WI38 (cell line): ENCODE measurements at regions not wholly inside any gene's neighbourhood (a gene's known extent, or its start where the extent isn't known, plus 50 kb on each side); places are given as distances from the start of the nearest gene placed in this dataset.

Experiments used
- H3K4me3 ChIP-seq: 2 replicates; pipeline ENCODE4 v1.5.1; 2011; ENCODE audit warnings: low read depth, mild to moderate bottlenecking, control low read depth, low read length
- CTCF ChIP-seq: IDR thresholded peaks from 2 replicates; pipeline ENCODE4 v1.5.1; 2012; ENCODE audit warnings: low read depth, mild to moderate bottlenecking, control low read depth, low read length

GRCh38 chr20:48416002-48416401, 411.8 kb downstream of the PREX1 start:
- no peak overlapping the region for H3K4me3 ChIP-seq
- no peak for TF ChIP-seq CTCF

GRCh38 chr20:48414786-48415185, 413.0 kb downstream of the PREX1 start:
- no peak for TF ChIP-seq CTCF
- H3K4me3 ChIP-seq = no peak overlapping the region

GRCh38 chr20:48411919-48412522, 415.8 kb downstream of the PREX1 start:
- TF ChIP-seq CTCF = no peak
- H3K4me3 ChIP-seq = no peak overlapping the region

GRCh38 chr20:48411245-48411644, 416.6 kb downstream of the PREX1 start:
- TF ChIP-seq CTCF = no peak
- no peak overlapping the region for H3K4me3 ChIP-seq

DNA sequence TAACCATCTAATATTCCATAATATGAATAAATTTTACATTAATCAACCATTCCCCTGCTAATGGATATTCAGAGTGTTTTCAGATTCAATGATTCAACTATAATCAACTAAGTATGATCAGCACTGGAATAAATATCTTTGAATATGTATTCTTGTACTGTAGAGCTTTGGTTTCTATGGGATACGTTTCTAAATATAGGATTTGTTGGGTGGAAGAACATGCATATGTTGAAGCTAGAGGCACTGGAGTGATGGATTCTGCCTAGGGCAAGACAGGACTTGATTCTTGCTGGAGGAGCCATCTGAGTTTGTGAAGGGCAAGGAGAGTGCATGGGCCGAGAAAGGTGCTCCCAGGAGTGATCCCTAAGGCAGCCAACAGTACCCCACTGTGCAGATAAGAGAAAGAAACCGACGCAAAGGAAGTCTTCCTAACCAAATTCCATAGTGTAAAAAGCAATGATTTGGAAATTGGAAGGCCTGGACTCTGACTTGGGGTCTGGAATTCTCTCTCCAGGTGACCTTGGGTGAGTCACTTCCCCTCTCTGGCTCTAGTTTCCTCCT, 418.7 kb downstream of the PREX1 start:
- H3K4me3 ChIP-seq = no peak overlapping the region
- TF ChIP-seq CTCF = no peak

DNA sequence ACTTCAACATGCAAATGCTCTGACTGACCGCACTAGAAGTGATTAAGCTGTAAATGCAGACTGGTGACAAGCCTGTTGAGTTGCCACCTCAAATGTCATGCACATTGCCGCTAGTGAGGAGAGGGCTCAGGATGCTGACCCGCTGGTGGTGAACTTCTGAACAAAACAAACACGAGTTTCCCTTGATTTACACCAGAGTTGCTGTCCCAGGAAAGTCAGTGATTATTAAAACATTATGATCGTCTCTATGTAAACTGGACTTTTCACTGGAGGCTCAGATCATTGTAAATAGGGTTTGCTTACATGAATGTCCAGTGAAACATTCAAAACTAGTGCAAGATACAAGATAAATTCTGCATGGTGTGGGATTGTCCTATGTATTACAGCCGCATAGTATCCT, 420.1 kb downstream of the PREX1 start:
- no peak for TF ChIP-seq CTCF
- no peak overlapping the region for H3K4me3 ChIP-seq

- no peak for TF ChIP-seq CTCF
Measured at GRCh38 chr20:48406912-48407340, 420.9 kb downstream of the PREX1 start.

More at GRCh38 chr20:48406912-48407340, 420.9 kb downstream of the PREX1 start:
- H3K4me3 ChIP-seq = no peak overlapping the region
